NCI-H2196 treated with DMSO at 0.1 percent for 48 hours (cell line): ENCODE measurements at regions not wholly inside any gene's neighbourhood (a gene's known extent, or its start where the extent isn't known, plus 50 kb on each side); places are given as distances from the start of the nearest gene placed in this dataset.
A peak's percentile ranks its signal among the peaks of the same experiment; 100 is the strongest.
"Not testable (repeated sequence)": the region's sequence is repeated elsewhere in the genome, so short reads cannot be mapped to it uniquely, and the experiment has no call there.

Experiments used
- DNase-seq: peaks from one replicate; lab custom pipeline; 2025; ENCODE audit not compliant: unreplicated experiment; lab: John Stamatoyannopoulos, UW

DNA sequence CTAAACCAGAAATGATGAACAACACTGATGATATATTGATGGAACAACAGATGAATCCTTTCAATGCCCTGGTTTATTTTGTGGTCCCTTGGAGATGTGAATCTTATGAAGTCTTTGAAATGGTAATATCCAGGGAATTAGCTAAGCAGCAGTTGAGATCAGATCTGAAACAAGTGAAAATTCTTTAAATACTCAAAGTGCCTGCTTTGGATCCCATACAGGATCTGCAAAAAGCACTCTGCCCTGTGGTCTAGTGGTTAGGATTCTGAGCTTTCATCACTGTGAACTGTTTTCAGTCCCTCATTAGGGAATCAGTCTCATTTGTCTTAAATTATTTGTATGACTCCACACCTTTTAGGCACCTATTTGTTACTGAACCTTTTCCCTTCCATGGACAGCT lies 211.3 kb upstream of the TGIF2LY start:
- not testable (repeated sequence) for DNase-seq

DNA sequence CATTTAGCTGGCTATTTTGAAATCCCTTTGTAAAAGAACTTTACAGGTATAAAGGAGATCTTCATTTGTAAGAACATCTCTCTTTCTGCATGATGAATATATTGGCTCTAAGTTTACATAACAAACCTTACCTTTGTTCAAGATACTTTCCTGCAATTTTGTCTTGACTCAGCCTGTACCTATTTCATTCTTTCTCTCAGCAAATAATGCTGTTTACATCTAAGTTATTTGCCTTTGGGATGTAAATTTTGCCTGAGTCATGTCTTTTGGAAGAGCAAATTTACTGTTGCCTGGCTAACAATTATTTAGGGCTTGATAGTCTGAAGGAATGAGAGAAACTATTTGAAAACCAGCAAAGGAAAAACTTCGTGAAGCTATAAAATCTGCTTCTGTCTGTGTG lies 210.4 kb upstream of the TGIF2LY start:
- not testable (repeated sequence) for DNase-seq

DNA sequence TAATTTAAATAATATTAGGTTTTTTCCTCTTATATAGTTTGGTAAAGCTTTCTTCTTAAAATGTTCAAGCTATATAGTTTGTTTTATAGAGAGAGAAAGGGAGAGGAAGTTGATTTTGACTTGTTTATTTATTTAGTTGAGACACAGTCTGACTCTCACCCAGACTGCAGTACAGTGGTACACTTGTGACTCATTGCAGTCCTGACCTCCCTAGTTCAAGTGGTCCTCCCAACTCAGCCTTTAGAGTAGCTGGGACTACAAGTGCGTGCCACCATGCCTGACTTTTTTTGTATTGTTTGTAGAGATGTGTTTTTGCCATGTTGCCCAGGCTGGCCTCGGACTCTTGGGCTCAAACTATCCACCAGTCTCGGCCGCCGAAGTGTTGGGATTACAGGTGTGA lies 187.4 kb upstream of the TGIF2LY start:
- not testable (repeated sequence) for DNase-seq

DNA sequence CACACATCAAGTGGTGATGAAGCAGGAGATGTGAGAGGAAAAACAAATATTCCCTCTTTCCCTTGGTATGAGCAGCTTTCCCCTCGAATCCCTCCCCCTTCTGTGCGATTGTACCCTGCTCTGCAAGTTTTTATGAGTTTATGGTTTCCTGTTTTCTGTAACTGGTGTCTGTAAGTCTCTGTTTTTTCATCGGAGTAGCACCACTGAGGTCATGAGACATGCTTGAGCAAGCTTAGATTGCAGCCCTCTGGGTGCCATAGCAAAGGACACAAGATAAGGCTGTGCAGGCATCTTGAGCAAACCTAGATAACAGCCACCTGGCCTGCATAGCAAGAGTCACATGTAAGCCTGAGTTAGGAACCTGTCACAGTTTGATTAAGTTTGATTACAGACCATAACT lies 174.6 kb upstream of the TGIF2LY start:
- DNase-seq: not testable (repeated sequence)

DNA sequence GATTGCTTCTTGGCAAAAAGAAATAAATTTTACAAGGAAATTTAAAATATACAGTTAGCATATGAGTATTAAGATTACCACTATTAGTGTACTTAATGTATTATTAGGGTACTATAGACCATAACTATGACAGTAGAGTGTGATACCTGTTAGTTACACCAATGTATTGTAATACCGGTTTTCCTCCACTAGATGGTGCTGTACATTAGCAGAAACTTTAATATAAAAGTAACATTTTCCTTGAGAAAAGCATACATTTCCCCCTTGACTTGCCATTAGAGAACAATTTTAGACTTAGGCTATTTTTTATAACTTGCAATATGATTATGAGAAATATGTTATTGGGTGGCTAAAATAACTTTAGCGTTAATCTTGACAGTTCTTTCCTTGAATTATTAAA lies 173.3 kb upstream of the TGIF2LY start:
- DNase-seq: peak; percentile 15

DNA sequence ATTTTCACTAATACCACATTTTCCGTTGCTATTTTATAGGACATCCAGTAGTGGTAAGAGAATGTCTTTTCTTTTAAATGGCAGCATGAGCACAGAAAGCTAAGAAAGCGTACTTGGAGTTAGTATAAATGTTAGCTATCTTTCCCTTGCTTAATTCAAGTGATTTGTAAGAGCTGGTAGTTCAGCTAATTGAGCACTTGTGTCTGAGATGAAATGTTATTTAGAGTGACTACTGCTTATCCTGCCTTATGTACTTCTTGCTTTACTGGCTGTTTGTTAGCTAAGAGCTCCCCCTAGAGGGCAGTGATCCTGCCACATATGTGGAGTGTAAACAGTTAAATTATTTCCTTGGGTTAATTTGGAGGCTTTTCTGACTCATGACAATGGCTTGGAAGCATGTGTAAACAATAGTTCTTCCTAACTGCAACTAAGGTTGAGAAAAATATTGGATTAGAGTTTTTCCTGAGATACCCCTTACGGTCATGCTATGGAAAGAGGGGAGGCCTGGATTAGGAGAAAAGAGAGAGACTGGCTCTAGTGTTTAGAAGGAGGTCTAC lies 171.9 kb upstream of the TGIF2LY start:
- DNase-seq: not testable (repeated sequence)

DNA sequence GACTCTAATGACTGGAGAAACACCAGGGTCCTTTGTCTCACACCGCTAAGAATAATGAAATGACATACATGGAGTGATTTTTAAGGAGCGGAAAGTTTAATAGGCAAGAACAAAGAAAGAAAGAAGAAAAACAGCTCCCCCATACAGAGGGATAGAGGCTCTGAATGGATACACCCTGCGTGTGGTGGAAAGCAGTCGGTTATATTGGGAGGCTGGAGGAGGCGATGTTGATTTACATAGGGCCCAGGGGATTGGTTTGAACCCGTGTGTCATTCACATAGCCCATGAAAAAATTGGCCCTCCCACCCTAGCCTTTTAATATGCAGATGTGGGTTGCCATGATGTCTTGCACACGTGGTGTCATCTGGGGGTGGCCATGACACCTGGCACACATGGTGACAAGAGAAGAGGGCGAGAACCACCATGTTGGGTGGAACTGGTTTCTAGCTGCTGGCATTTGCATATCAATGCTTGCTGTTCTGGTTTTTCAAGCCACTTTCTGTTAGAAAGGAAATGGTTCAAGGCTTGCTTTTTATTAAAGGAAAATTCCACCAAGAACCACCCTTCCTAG lies 168.5 kb upstream of the TGIF2LY start:
- DNase-seq: not testable (repeated sequence)
